BJ (cell line): ENCODE measurements at regions not wholly inside any gene's neighbourhood (a gene's known extent, or its start where the extent isn't known, plus 50 kb on each side); places are given as distances from the start of the nearest gene placed in this dataset.

Source experiments
- CTCF ChIA-PET: fragments of 350-600 bp; formaldehyde crosslinking; extraction: SDS; loops from one replicate; lab custom pipeline; 2021; ENCODE audit warnings: antibody characterized with exemption, inconsistent platforms; lab: Yijun Ruan, JAX
- POLR2A ChIA-PET: fragments of 300-600 bp; sonication (Branson Sonifier 250); formaldehyde crosslinking; extraction: SDS; loops from one replicate; lab custom pipeline; 2021; ENCODE audit warnings: antibody characterized with exemption; lab: Charles Lee
- DNase-seq: peaks from one replicate; pipeline ENCODE4 v3.0.0-alpha.2; 2011; ENCODE audit warnings: low read depth
- H3K27me3 ChIP-seq: 2 replicates; pipeline ENCODE4 v1.6.0; 2011; ENCODE audit warnings: low read length; ENCODE audit not compliant: control insufficient read depth, insufficient read depth
- H3K36me3 ChIP-seq: 2 replicates; pipeline ENCODE4 v1.5.1; 2011; ENCODE audit warnings: low read length; ENCODE audit not compliant: control insufficient read depth, insufficient read depth
- H3K4me3 ChIP-seq: 2 replicates; pipeline ENCODE4 v1.5.1; 2011; ENCODE audit warnings: low read depth, mild to moderate bottlenecking, control low read depth, low read length
- TF ChIP-seq, protein P1 (sequence below): IDR thresholded peaks from 2 replicates; pipeline ENCODE4 v1.5.1; 2011; ENCODE audit warnings: low read depth, mild to moderate bottlenecking, control low read depth, inconsistent platforms, low read length, moderate library complexity; ENCODE audit not compliant: insufficient read depth

DNA sequence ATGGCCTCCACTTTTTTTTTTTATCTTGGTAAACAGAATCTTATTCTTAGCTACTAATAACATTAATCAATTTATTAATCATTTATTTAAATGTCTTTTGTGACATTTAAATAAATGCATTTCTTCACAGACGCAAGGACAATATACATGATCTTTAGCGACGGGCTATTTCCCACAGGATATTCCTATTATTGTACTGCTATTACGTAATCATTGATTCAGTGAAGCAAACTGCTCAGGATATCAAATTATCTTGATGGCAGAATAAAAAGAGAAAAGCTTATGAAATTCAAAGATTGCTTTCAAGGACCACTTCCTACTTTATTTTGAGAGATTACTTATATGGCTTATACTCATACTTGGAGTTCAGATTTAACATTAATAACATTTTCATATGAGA is 114.1 kb downstream of the FAM9B start:
- CTCF ChIA-PET, result no interaction called here
- Histone ChIP-seq H3K4me3 (no peak overlapping the region), H3K36me3 (no peaks in the 10 kb centered on the region), H3K27me3 (no peaks in the 10 kb centered on the region)
- DNase-seq, result no peak
- POLR2A ChIA-PET, result no interaction called here
- TF ChIP-seq, protein P1, sequence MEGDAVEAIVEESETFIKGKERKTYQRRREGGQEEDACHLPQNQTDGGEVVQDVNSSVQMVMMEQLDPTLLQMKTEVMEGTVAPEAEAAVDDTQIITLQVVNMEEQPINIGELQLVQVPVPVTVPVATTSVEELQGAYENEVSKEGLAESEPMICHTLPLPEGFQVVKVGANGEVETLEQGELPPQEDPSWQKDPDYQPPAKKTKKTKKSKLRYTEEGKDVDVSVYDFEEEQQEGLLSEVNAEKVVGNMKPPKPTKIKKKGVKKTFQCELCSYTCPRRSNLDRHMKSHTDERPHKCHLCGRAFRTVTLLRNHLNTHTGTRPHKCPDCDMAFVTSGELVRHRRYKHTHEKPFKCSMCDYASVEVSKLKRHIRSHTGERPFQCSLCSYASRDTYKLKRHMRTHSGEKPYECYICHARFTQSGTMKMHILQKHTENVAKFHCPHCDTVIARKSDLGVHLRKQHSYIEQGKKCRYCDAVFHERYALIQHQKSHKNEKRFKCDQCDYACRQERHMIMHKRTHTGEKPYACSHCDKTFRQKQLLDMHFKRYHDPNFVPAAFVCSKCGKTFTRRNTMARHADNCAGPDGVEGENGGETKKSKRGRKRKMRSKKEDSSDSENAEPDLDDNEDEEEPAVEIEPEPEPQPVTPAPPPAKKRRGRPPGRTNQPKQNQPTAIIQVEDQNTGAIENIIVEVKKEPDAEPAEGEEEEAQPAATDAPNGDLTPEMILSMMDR, result no peak

DNA sequence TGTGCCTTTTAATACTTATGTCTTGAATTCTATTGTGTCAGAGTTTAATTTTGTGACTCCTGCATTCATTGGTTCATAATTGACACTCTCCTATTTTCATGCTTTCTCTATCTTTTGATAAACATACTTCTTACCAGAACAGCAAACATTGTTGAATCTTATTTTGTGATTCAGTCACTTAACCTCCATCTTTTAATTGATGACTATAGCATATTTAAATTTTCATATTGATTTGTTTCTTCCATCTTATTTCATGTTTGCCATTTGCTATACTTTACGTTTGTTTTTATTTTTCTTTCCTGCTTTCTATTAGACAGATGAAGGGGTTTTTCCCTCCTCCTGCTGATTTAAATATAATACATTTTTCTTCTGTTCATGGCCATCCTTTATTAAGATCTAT is 115.5 kb upstream of the FAM9A start:
- TF ChIP-seq, protein P1, result no peak
- POLR2A ChIA-PET, result no interaction called here
- Histone ChIP-seq H3K27me3 (no peaks in the 10 kb centered on the region), H3K4me3 (no peak overlapping the region), H3K36me3 (no peaks in the 10 kb centered on the region)
- CTCF ChIA-PET, result no interaction called here
- no peak for DNase-seq

DNA sequence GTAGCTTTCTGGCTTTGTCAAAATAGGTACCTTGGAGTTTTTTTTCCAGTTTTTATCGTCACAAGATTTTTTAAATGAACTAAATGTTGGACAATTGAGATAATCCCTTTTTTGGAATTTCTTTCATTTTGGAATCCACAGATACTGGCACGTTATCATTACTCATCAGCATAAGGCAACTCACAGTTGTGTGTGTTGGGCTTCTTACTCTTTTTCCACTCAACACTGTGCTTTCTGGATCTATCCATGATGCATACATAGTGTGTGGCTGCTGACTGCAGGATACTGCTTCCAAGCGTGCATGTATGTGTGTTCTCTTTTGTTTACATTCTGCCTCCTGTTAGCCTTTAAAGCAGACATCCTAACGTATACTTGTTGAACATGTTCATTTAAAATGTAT is 113.5 kb upstream of the FAM9A start:
- no peak overlapping the region for H3K4me3 ChIP-seq

DNA sequence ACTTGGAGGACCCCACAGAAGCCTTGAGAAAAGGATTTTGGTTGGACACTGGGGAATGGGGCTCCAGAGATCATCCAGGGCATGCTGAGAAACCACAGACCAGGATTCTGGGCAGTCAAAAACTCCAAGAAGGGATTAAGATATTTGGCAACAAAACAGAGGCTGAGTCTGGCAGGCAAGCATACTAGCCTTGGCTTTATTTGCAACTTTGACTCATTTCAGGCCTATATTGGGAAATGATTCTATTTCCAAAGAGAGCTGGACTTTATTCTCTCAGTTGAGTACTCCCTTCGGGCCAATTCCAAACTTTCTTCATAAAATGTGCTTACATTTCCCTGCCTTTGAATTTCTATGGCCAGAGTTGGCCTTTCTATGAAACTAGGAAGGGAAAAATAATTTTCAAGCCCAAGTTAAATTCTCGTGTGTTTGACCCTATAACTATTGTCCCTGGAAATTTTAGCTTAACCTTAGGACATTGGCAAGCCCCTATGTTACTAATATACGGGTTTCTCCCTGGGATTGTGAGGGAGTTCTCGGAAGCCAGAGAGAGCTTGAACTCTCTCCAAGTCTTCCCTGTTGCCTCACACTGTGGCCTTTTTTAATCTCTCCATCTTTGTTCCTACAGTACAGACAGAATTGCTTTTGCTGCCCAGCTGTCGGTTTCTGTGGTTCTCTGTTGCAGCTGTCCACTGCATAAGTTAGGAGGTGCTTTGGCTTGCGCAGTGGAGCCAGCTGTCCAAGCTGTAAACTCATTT is 112.6 kb upstream of the FAM9A start:
- TF ChIP-seq, protein P1, result no peak
- Histone ChIP-seq H3K27me3 (no peaks in the 10 kb centered on the region), H3K36me3 (no peaks in the 10 kb centered on the region), H3K4me3 (no peak overlapping the region)
- ChIA-PET POLR2A (no interaction called here), CTCF (interaction anchor here (1.2 kb wide), 1 partner anchor 15 kb away, joined by 3 read pairs; no protein-coding TSS in a partner anchor)
- peak; percentile 9 for DNase-seq

More for the DNA sequence above, 113.5 kb upstream of the FAM9A start:
- DNase-seq, result no peak
- Histone ChIP-seq H3K27me3 (no peaks in the 10 kb centered on the region), H3K36me3 (no peaks in the 10 kb centered on the region)
- TF ChIP-seq, protein P1, result no peak
- CTCF ChIA-PET, result interaction anchor here (1.2 kb wide), 1 partner anchor 16 kb away, joined by 3 read pairs; no protein-coding TSS in a partner anchor
- POLR2A ChIA-PET, result no interaction called here

DNA sequence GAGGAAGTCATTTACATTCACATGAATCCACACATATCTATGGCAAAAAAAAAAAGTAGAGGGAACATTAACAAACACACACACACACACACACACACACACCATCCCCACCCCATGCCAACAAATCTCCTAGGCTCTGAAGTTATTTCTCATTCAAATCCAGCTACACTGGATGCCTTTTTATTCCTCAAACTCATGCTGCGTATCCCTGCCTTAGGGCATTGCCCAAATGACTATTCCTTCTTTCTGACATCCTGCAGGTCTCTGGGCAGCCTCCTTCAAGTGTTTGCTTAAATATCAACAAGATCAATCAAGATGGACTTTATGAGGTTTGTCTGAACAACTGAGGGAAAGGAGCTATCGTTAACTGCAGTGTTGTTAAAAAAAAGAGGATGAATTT is 106.5 kb upstream of the FAM9A start:
- H3K36me3 ChIP-seq, result no peaks in the 10 kb centered on the region
- no peak overlapping the region for H3K4me3 ChIP-seq
- peaks cover 1% of the 10 kb centered on the region; the same call in 1 of the 2 replicates for H3K27me3 ChIP-seq
- POLR2A ChIA-PET, result no interaction called here
- TF ChIP-seq, protein P1, result no peak
- no peak for DNase-seq
- CTCF ChIA-PET, result no interaction called here
